Neural cell (in vitro differentiated cells): ENCODE measurements at regions not wholly inside any gene's neighbourhood (a gene's known extent, or its start where the extent isn't known, plus 50 kb on each side); places are given as distances from the start of the nearest gene placed in this dataset.
"Not testable (repeated sequence)": the region's sequence is repeated elsewhere in the genome, so short reads cannot be mapped to it uniquely, and the experiment has no call there.

Experiments
- H2AFZ ChIP-seq: fragments of 200-600, 300-800 bp; sonication (generic), shearing (Covaris generic); 2 replicates; pipeline ENCODE4 v1.6.0; 2014; ENCODE audit warnings: low read depth, mild to moderate bottlenecking, antibody characterized with exemption, low read length, moderate library complexity
- H3F3A ChIP-seq: fragments of 200-600 bp; shearing (Covaris generic); 2 replicates; pipeline ENCODE4 v1.6.1; 2016; ENCODE audit warnings: mild to moderate bottlenecking, moderate library complexity, mixed read lengths, antibody characterized with exemption, low read length; ENCODE audit not compliant: insufficient read depth, poor library complexity, severe bottlenecking
- H3K27ac ChIP-seq: fragments of 200-600, 300-800 bp; sonication (generic), shearing (Covaris generic); 2 replicates; pipeline ENCODE4 v1.5.1; 2014; ENCODE audit warnings: mild to moderate bottlenecking, low read length, moderate library complexity
- H3K27me3 ChIP-seq: fragments of 300-800, 200-600 bp; sonication (generic), shearing (Covaris generic); 2 replicates; pipeline ENCODE4 v1.6.0; 2014; ENCODE audit warnings: mild to moderate bottlenecking, low read depth, low read length, moderate library complexity; ENCODE audit not compliant: insufficient read depth
- H3K36me3 ChIP-seq: fragments of 300-800, 200-600 bp; sonication (generic), shearing (Covaris generic); 2 replicates; pipeline ENCODE4 v1.5.1; 2014; ENCODE audit warnings: mild to moderate bottlenecking, antibody characterized with exemption, low read length, moderate library complexity; ENCODE audit not compliant: insufficient read depth
- H3K4me2 ChIP-seq: fragments of 300-800, 200-600 bp; sonication (generic), shearing (Covaris generic); 2 replicates; pipeline ENCODE4 v1.6.0; 2014; ENCODE audit warnings: mild to moderate bottlenecking, low read length
- H3K4me3 ChIP-seq: fragments of 300-800, 200-600 bp; sonication (generic), shearing (Covaris generic); 2 replicates; pipeline ENCODE4 v1.5.1; 2014; ENCODE audit warnings: mild to moderate bottlenecking, low read length, moderate library complexity
- H3K79me2 ChIP-seq: fragments of 200-600 bp; shearing (Covaris generic); replicated peaks from 2 replicates; pipeline ENCODE4 v1.6.0; 2014; ENCODE audit warnings: mild to moderate bottlenecking, low read length, moderate library complexity; ENCODE audit not compliant: insufficient read depth
- H3K9ac ChIP-seq: fragments of 300-800, 200-600 bp; sonication (generic), shearing (Covaris generic); 2 replicates; pipeline ENCODE4 v1.6.1; 2016; ENCODE audit warnings: mild to moderate bottlenecking, low read length, mixed read lengths
- H3K9me2 ChIP-seq: fragments of 200-600 bp; shearing (Covaris generic); 2 replicates; pipeline ENCODE4 v1.6.1; 2016; ENCODE audit warnings: mild to moderate bottlenecking, low read length, mixed read lengths; ENCODE audit not compliant: insufficient read depth
- H3K9me3 ChIP-seq: fragments of 200-600, 300-800 bp; sonication (generic), shearing (Covaris generic); 2 replicates; pipeline ENCODE4 v1.6.1; 2016; ENCODE audit warnings: mild to moderate bottlenecking, mixed run types, low read length, moderate library complexity, mixed read lengths
- H4K20me1 ChIP-seq: fragments of 200-600 bp; shearing (Covaris generic); 2 replicates; pipeline ENCODE4 v1.6.1; 2016; ENCODE audit warnings: mild to moderate bottlenecking, mixed run types; ENCODE audit not compliant: insufficient read depth
- MXI1 ChIP-seq: fragments of 450-650 bp; conservative IDR thresholded peaks from 2 replicates; pipeline ENCODE4 v1.6.1; 2014; ENCODE audit warnings: antibody characterized with exemption, mild to moderate bottlenecking; ENCODE audit not compliant: poor library complexity, severe bottlenecking
- POLR2AphosphoS5 ChIP-seq: IDR thresholded peaks from 2 replicates; pipeline ENCODE4 v1.6.1; 2012
- RAD21 ChIP-seq: fragments of 450-650 bp; conservative IDR thresholded peaks from 2 replicates; pipeline ENCODE4 v1.6.1; 2014; ENCODE audit warnings: antibody characterized with exemption, mild to moderate bottlenecking, moderate library complexity
- SMC3 ChIP-seq: fragments of 450-650 bp; conservative IDR thresholded peaks from 2 replicates; pipeline ENCODE4 v1.6.1; 2014; ENCODE audit warnings: antibody characterized with exemption, mild to moderate bottlenecking, moderate library complexity; ENCODE audit not compliant: poor library complexity
- TF ChIP-seq, protein P1 (sequence below): fragments of 450-650 bp; IDR thresholded peaks from 2 replicates; pipeline ENCODE4 v1.5.1; 2014; ENCODE audit warnings: antibody characterized with exemption, mild to moderate bottlenecking, moderate library complexity; ENCODE audit not compliant: poor library complexity, severe bottlenecking

DNA sequence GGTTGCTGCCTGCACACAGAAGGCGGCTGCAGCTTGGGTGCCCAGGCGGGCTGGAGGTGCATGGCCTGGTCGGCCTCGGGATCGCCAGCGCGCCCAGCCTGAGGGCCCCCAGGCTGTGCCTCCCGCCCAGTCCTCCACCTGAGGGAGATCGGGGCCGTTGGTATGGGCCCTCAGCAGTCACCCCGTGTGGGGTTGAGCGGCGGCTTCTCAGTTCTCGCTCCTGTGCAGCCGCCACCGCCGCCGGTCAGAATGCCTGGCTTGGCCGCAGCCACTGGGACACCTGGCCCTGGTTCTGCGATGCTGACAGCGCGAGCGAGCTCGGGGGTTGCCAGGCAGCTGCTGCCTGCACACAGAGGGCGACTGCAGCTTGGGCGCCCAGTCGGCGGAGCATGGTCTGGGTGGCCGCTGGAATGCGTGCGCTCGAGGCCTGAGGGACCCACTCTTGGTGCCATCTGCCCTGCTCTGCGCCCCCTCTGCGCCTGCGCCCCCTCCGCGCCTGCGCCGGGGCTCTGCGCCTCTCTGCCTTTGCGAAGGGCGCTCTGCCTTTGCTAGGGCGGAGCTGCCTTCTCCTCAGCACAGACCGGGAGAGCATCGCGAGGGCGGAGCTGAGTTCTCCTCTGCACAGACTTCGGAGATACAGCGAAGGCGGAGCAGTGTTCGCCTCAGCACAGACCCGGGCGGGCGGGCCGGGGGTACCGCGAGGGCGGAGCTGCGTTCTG is 84.6 kb upstream of the ZNG1F start:
- H4K20me1 ChIP-seq, H3F3A ChIP-seq, H3K9me3 ChIP-seq, H3K4me2 ChIP-seq, H3K36me3 ChIP-seq, H2AFZ ChIP-seq, H3K79me2 ChIP-seq, H3K9me2 ChIP-seq: not testable (repeated sequence)
- TF ChIP-seq POLR2AphosphoS5 (peak; percentile 82), SMC3 (peak; percentile 41), MXI1 (peak; percentile 65), RAD21 (peak; percentile 43)
- TF ChIP-seq, protein P1, sequence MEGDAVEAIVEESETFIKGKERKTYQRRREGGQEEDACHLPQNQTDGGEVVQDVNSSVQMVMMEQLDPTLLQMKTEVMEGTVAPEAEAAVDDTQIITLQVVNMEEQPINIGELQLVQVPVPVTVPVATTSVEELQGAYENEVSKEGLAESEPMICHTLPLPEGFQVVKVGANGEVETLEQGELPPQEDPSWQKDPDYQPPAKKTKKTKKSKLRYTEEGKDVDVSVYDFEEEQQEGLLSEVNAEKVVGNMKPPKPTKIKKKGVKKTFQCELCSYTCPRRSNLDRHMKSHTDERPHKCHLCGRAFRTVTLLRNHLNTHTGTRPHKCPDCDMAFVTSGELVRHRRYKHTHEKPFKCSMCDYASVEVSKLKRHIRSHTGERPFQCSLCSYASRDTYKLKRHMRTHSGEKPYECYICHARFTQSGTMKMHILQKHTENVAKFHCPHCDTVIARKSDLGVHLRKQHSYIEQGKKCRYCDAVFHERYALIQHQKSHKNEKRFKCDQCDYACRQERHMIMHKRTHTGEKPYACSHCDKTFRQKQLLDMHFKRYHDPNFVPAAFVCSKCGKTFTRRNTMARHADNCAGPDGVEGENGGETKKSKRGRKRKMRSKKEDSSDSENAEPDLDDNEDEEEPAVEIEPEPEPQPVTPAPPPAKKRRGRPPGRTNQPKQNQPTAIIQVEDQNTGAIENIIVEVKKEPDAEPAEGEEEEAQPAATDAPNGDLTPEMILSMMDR: peak; percentile 19
- Histone ChIP-seq H3K4me3 (peak overlapping the region; percentile 64), H3K9ac (peak overlapping the region; percentile 61), H3K27ac (peak overlapping the region; percentile 32), H3K27me3 (peaks cover 15% of the 10 kb centered on the region)

DNA sequence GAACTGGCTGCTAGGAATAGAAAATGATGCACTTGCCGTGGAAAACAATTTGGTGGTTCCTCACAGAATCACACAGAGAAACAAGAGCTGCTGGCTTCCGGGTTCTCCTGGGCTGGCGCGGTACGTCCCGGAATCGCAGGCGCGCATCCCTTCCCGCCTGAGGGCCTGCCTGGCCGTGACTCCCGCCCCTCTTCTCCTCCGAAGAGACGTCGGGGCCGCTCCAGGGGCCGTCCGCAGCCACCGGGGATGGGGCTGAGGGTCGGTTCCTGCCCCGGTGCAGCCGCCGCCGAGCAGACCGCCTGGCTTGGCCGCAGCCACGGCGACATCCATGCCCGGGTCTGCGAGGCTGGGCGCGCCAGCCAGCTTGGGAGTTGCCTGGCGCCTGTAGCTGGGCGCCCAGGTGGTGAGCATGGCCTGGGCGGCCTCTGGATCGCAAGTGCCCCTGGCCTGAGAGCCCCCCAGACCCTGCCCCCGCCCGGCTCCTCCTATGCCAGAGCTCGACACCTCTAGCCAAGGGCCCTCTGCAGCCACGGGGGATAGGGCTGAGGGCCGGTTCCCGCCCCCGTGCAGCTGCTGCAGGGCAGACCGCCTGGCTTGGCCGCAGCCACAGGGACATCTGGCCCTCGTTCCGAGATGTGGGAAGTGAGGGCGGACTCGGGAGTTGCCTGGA is 83.9 kb upstream of the ZNG1F start:
- not testable (repeated sequence) for H3K27ac ChIP-seq, H3K36me3 ChIP-seq, H3F3A ChIP-seq, H4K20me1 ChIP-seq, H3K9me2 ChIP-seq, H3K79me2 ChIP-seq, H3K4me2 ChIP-seq, H3K9me3 ChIP-seq, H2AFZ ChIP-seq
- peak overlapping the region; percentile 60 for H3K4me3 ChIP-seq
- H3K27me3 ChIP-seq: peaks cover 15% of the 10 kb centered on the region
- peak overlapping the region; percentile 16 for H3K9ac ChIP-seq

DNA sequence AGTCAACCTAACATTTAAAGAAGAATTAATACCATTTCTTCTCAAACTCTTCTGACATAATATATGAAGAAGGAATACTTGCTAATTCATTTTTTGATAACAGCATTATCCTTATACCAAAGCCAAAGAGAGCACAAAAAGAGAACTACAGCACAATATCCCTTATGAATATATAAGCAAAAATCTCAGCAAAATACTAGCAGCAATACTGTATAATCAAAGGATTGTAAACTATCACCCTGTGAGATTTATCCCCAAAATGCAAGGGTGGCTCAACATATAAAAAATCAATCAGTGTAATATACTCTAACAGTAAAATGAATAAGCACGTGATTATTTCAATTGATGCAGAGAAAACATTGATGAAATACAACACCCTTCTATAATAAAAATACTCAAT is 81.9 kb upstream of the ZNG1F start:
- H3K4me3 ChIP-seq, H3K9me2 ChIP-seq, H3K9me3 ChIP-seq, H3K9ac ChIP-seq, H3K27ac ChIP-seq, H3K36me3 ChIP-seq, H3F3A ChIP-seq, H3K4me2 ChIP-seq, H4K20me1 ChIP-seq, H2AFZ ChIP-seq, H3K79me2 ChIP-seq: not testable (repeated sequence)
- H3K27me3 ChIP-seq: peaks cover 15% of the 10 kb centered on the region

GRCh38 chr9:41269471-41269870 is 80.4 kb upstream of the ZNG1F start:
- not testable (repeated sequence) for H3K27ac ChIP-seq, H3K79me2 ChIP-seq, H3K36me3 ChIP-seq, H3K9ac ChIP-seq, H3K9me2 ChIP-seq, H3K9me3 ChIP-seq, H4K20me1 ChIP-seq, H3K4me3 ChIP-seq, H3K4me2 ChIP-seq, H3F3A ChIP-seq, H2AFZ ChIP-seq
- H3K27me3 ChIP-seq: peaks cover 15% of the 10 kb centered on the region

DNA sequence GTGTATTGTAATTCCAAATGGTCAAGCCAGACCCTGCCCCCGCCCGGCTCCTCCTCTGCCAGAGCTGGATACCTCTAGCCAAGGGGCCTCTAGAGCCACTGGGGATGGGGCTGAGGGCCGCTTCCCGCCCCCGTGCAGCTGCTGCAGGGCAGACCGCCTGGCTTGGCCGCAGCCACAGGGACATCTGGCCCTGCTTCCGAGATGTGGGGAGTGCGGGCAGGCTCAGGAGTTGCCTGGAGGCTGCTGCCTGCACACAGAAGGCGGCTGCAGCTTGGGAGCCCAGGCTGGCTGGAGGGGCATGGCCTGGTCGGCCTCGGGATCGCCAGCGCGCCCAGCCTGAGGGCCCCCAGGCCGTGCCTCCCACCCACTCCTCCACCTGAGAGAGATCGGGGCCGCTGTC is 79.9 kb upstream of the ZNG1F start:
- H2AFZ ChIP-seq, H3F3A ChIP-seq, H3K27ac ChIP-seq, H3K79me2 ChIP-seq, H3K9me2 ChIP-seq, H3K4me3 ChIP-seq, H3K9me3 ChIP-seq, H3K4me2 ChIP-seq, H4K20me1 ChIP-seq, H3K9ac ChIP-seq, H3K36me3 ChIP-seq: not testable (repeated sequence)
- peaks cover 15% of the 10 kb centered on the region for H3K27me3 ChIP-seq

- H3K36me3 ChIP-seq, H3K79me2 ChIP-seq, H4K20me1 ChIP-seq, H3F3A ChIP-seq, H3K4me2 ChIP-seq, H3K9ac ChIP-seq, H3K9me2 ChIP-seq, H2AFZ ChIP-seq, H3K4me3 ChIP-seq, H3K9me3 ChIP-seq, H3K27ac ChIP-seq: not testable (repeated sequence)
- peaks cover 11% of the 10 kb centered on the region for H3K27me3 ChIP-seq
Measured at GRCh38 chr9:41266602-41267001, 77.5 kb upstream of the ZNG1F start.

- H3K9ac ChIP-seq: not testable (repeated sequence)
Measured at GRCh38 chr9:41266000-41266399, 76.9 kb upstream of the ZNG1F start.

More at GRCh38 chr9:41266000-41266399, 76.9 kb upstream of the ZNG1F start:
- H3F3A ChIP-seq, H3K79me2 ChIP-seq, H3K4me3 ChIP-seq, H3K36me3 ChIP-seq, H3K9me3 ChIP-seq, H2AFZ ChIP-seq, H3K9me2 ChIP-seq, H4K20me1 ChIP-seq, H3K27ac ChIP-seq, H3K27me3 ChIP-seq, H3K4me2 ChIP-seq: not testable (repeated sequence)
